NCI-H2171 treated with DMSO at 0.1 percent for 48 hours (cell line): ENCODE measurements at regions not wholly inside any gene's neighbourhood (a gene's known extent, or its start where the extent isn't known, plus 50 kb on each side); places are given as distances from the start of the nearest gene placed in this dataset.
"Not testable (repeated sequence)": the region's sequence is repeated elsewhere in the genome, so short reads cannot be mapped to it uniquely, and the experiment has no call there.

Experiments
- DNase-seq: peaks from one replicate; lab custom pipeline; 2025; lab: John Stamatoyannopoulos, UW

- DNase-seq, result no peak
Measured at GRCh38 chr5:108696951-108697715, 50.6 kb upstream of the FER start.

GRCh38 chr5:108696407-108696806, 51.3 kb upstream of the FER start:
- no peak for DNase-seq

- no peak for DNase-seq
Measured at GRCh38 chr5:108688485-108688884, 59.2 kb upstream of the FER start.

GRCh38 chr5:108687595-108688200, 60.0 kb upstream of the FER start:
- DNase-seq, result no peak

- DNase-seq, result no peak
Measured at GRCh38 chr5:108686676-108687075, 61.0 kb upstream of the FER start.

GRCh38 chr5:108685448-108686216, 62.1 kb upstream of the FER start:
- DNase-seq, result not testable (repeated sequence)

GRCh38 chr5:108681079-108681921, 66.4 kb upstream of the FER start:
- DNase-seq, result peak; percentile 41

- DNase-seq, result no peak
Measured at GRCh38 chr5:108678091-108678490, 69.6 kb upstream of the FER start.

GRCh38 chr5:108675736-108676135, 72.0 kb upstream of the FER start:
- no peak for DNase-seq

GRCh38 chr5:108672639-108673038, 75.1 kb upstream of the FER start:
- no peak for DNase-seq

- DNase-seq, result no peak
Measured at GRCh38 chr5:108670591-108671289, 77.0 kb upstream of the FER start.

- no peak for DNase-seq
Measured at GRCh38 chr5:108669462-108669861, 78.2 kb upstream of the FER start.

GRCh38 chr5:108661590-108662219, 86.0 kb upstream of the FER start:
- no peak for DNase-seq

GRCh38 chr5:108661024-108661423, 86.7 kb upstream of the FER start:
- no peak for DNase-seq

- no peak for DNase-seq
Measured at GRCh38 chr5:108660291-108660690, 87.4 kb upstream of the FER start.

GRCh38 chr5:108659531-108659930, 88.2 kb upstream of the FER start:
- DNase-seq, result no peak

- peak; percentile 29 for DNase-seq
Measured at GRCh38 chr5:108655750-108656450, 91.8 kb upstream of the FER start.

GRCh38 chr5:108654051-108654450, 93.6 kb upstream of the FER start:
- DNase-seq, result no peak

- no peak for DNase-seq
Measured at GRCh38 chr5:108653201-108653600, 94.5 kb upstream of the FER start.

GRCh38 chr5:108650997-108651396, 96.7 kb upstream of the FER start:
- no peak for DNase-seq
